ENCODE measurements at regions not wholly inside any gene's neighbourhood (a gene's known extent, or its start where the extent isn't known, plus 50 kb on each side); places are given as distances from the start of the nearest gene placed in this dataset.

GRCh38 chr4:131013226-131013625 lies 1917.3 kb downstream of the C4orf33 start:
- Histone ChIP-seq H3K4me3 (ENCODE audit: low read depth, low read length) (no peak overlapping the region), H3K79me2 (no peaks in the 10 kb centered on the region), H3K4me1 (no peaks in the 10 kb centered on the region), H2AFZ (no peak overlapping the region), H3K9ac (no peak overlapping the region), H3K27ac (no peak overlapping the region), H3K4me2 (ENCODE audit: low read length) (no peak overlapping the region), H3K36me3 (ENCODE audit: control insufficient read depth, insufficient read depth, low read length) (no peaks in the 10 kb centered on the region), H3K27me3 (ENCODE audit: control insufficient read depth, insufficient read depth, low read length) (no peaks in the 10 kb centered on the region), H3K9me3 (ENCODE audit: control insufficient read depth, low read length) (no peaks in the 10 kb centered on the region)
- TF ChIP-seq CTCF (IDR thresholded peaks at IDR 0.05): no peak

- H3K9me3 ChIP-seq (ENCODE audit: control insufficient read depth, low read length): no peaks in the 10 kb centered on the region
- no peaks in the 10 kb centered on the region for H3K4me1 ChIP-seq
- H3K9ac ChIP-seq: no peak overlapping the region
These were observed 1930.8 kb downstream of the C4orf33 start for GRCh38 chr4:131026771-131027170.

GRCh38 chr4:131044368-131044767 lies 1948.4 kb downstream of the C4orf33 start:
- Histone ChIP-seq H3K27me3 (ENCODE audit: control insufficient read depth, insufficient read depth, low read length) (no peaks in the 10 kb centered on the region), H3K9ac (no peak overlapping the region), H2AFZ (no peak overlapping the region), H3K79me2 (no peaks in the 10 kb centered on the region), H3K4me3 (ENCODE audit: low read depth, low read length) (no peak overlapping the region), H3K4me1 (no peaks in the 10 kb centered on the region), H3K9me3 (ENCODE audit: control insufficient read depth, low read length) (no peaks in the 10 kb centered on the region), H3K36me3 (ENCODE audit: control insufficient read depth, insufficient read depth, low read length) (no peaks in the 10 kb centered on the region), H3K27ac (no peak overlapping the region), H3K4me2 (ENCODE audit: low read length) (no peak overlapping the region)
- TF ChIP-seq CTCF (IDR thresholded peaks at IDR 0.05): no peak

More at GRCh38 chr4:131026771-131027170, 1930.8 kb downstream of the C4orf33 start:
- H3K27ac ChIP-seq: no peak overlapping the region
- H3K79me2 ChIP-seq: no peaks in the 10 kb centered on the region
- H3K4me2 ChIP-seq (ENCODE audit: low read length): no peak overlapping the region
- H3K27me3 ChIP-seq (ENCODE audit: control insufficient read depth, insufficient read depth, low read length): no peaks in the 10 kb centered on the region
- TF ChIP-seq CTCF (IDR thresholded peaks at IDR 0.05): no peak
- no peak overlapping the region for H3K4me3 ChIP-seq (ENCODE audit: low read depth, low read length)
- no peaks in the 10 kb centered on the region for H3K36me3 ChIP-seq (ENCODE audit: control insufficient read depth, insufficient read depth, low read length)
- no peak overlapping the region for H2AFZ ChIP-seq

GRCh38 chr4:131046821-131047220 lies 1950.9 kb downstream of the C4orf33 start:
- H3K36me3 ChIP-seq (ENCODE audit: control insufficient read depth, insufficient read depth, low read length): no peaks in the 10 kb centered on the region
- H3K4me1 ChIP-seq: no peaks in the 10 kb centered on the region
- TF ChIP-seq CTCF (IDR thresholded peaks at IDR 0.05): no peak
- H3K9ac ChIP-seq: no peak overlapping the region
- H3K4me2 ChIP-seq (ENCODE audit: low read length): no peak overlapping the region
- H3K9me3 ChIP-seq (ENCODE audit: control insufficient read depth, low read length): no peaks in the 10 kb centered on the region
- H3K27me3 ChIP-seq (ENCODE audit: control insufficient read depth, insufficient read depth, low read length): no peaks in the 10 kb centered on the region
- no peak overlapping the region for H3K27ac ChIP-seq
- no peak overlapping the region for H2AFZ ChIP-seq
- no peaks in the 10 kb centered on the region for H3K79me2 ChIP-seq
- H3K4me3 ChIP-seq (ENCODE audit: low read depth, low read length): no peak overlapping the region

GRCh38 chr4:131052646-131053045 lies 1956.7 kb downstream of the C4orf33 start:
- Histone ChIP-seq H3K4me1 (no peaks in the 10 kb centered on the region), H3K27ac (no peak overlapping the region), H3K4me3 (ENCODE audit: low read depth, low read length) (no peak overlapping the region), H3K9ac (no peak overlapping the region), H3K36me3 (ENCODE audit: control insufficient read depth, insufficient read depth, low read length) (no peaks in the 10 kb centered on the region), H3K9me3 (ENCODE audit: control insufficient read depth, low read length) (no peaks in the 10 kb centered on the region), H3K4me2 (ENCODE audit: low read length) (no peak overlapping the region), H3K27me3 (ENCODE audit: control insufficient read depth, insufficient read depth, low read length) (no peaks in the 10 kb centered on the region), H3K79me2 (no peaks in the 10 kb centered on the region), H2AFZ (no peak overlapping the region)
- no peak for TF ChIP-seq CTCF (IDR thresholded peaks at IDR 0.05)
